ENCODE measurements at regions not wholly inside any gene's neighbourhood (a gene's known extent, or its start where the extent isn't known, plus 50 kb on each side); places are given as distances from the start of the nearest gene placed in this dataset.

DNA sequence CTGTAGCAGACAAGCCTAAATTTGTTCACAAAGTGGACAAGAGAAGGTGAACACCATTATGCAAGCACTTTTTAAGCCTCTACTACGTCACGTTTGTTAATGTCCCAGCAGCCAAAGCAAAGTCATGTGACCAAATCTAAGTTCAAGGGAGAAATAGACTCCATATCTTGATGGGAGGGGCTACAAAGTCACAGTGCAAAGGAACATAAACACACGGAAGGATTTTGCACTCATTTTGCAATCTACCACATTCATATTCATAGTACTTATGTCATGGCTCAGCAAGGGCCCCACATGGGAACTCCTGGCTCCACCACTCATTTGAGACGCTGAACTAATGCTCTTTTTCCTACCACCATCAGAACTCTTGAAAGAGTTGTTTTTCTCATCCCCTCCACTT lies 139.0 kb upstream of the JADE1 start:
- no peak for TF ChIP-seq CTCF (IDR thresholded peaks at IDR 0.05)
- TF ChIP-seq POLR2A (IDR thresholded peaks at IDR 0.05), result no peak

All from lower leg skin (tissue), 3 donors.